ENCODE measurements at regions not wholly inside any gene's neighbourhood (a gene's known extent, or its start where the extent isn't known, plus 50 kb on each side); places are given as distances from the start of the nearest gene placed in this dataset.

GRCh38 chr10:131519723-131520605, 208.4 kb upstream of the TCERG1L start:
- no peak for DNase-seq (ENCODE audit: low read depth in 4 of 4, low spot score in 3 of 4)

- no peak for DNase-seq (ENCODE audit: low read depth in 4 of 4, low spot score in 3 of 4)
Observed at GRCh38 chr10:131531265-131532190, 220.0 kb upstream of the TCERG1L start.

GRCh38 chr10:131532291-131532690, 220.8 kb upstream of the TCERG1L start:
- no peak for DNase-seq (ENCODE audit: low read depth in 4 of 4, low spot score in 3 of 4)

- DNase-seq (ENCODE audit: low read depth in 4 of 4, low spot score in 3 of 4), result no peak
Observed at GRCh38 chr10:131532745-131533341, 221.3 kb upstream of the TCERG1L start.

GRCh38 chr10:131533846-131534526, 222.5 kb upstream of the TCERG1L start:
- no peak for DNase-seq (ENCODE audit: low read depth in 4 of 4, low spot score in 3 of 4)

- DNase-seq (ENCODE audit: low read depth in 4 of 4, low spot score in 3 of 4), result no peak
Observed at GRCh38 chr10:131534836-131535235, 223.3 kb upstream of the TCERG1L start.

GRCh38 chr10:131536676-131537075, 225.2 kb upstream of the TCERG1L start:
- no peak for DNase-seq (ENCODE audit: low read depth in 4 of 4, low spot score in 3 of 4)

GRCh38 chr10:131537281-131537680, 225.8 kb upstream of the TCERG1L start:
- DNase-seq (ENCODE audit: low read depth in 4 of 4, low spot score in 3 of 4), result no peak

- DNase-seq (ENCODE audit: low read depth in 4 of 4, low spot score in 3 of 4), result no peak
Observed at GRCh38 chr10:131544495-131544894, 233.0 kb upstream of the TCERG1L start.

- DNase-seq (ENCODE audit: low read depth in 4 of 4, low spot score in 3 of 4), result no peak
Observed at GRCh38 chr10:131546086-131546810, 234.7 kb upstream of the TCERG1L start.

- DNase-seq (ENCODE audit: low read depth in 4 of 4, low spot score in 3 of 4), result no peak
Observed at GRCh38 chr10:131547129-131547799, 235.7 kb upstream of the TCERG1L start.

- no peak for DNase-seq (ENCODE audit: low read depth in 4 of 4, low spot score in 3 of 4)
Observed at GRCh38 chr10:131548176-131548575, 236.7 kb upstream of the TCERG1L start.

GRCh38 chr10:131549116-131549515, 237.6 kb upstream of the TCERG1L start:
- no peak for DNase-seq (ENCODE audit: low read depth in 4 of 4, low spot score in 3 of 4)

- no peak for DNase-seq (ENCODE audit: low read depth in 4 of 4, low spot score in 3 of 4)
Observed at GRCh38 chr10:131553121-131553520, 241.6 kb upstream of the TCERG1L start.

GRCh38 chr10:131553581-131553980, 242.1 kb upstream of the TCERG1L start:
- no peak for DNase-seq (ENCODE audit: low read depth in 4 of 4, low spot score in 3 of 4)

GRCh38 chr10:131554821-131555220, 243.3 kb upstream of the TCERG1L start:
- DNase-seq (ENCODE audit: low read depth in 4 of 4, low spot score in 3 of 4), result no peak

GRCh38 chr10:131555406-131555805, 243.9 kb upstream of the TCERG1L start:
- no peak for DNase-seq (ENCODE audit: low read depth in 4 of 4, low spot score in 3 of 4)

- DNase-seq (ENCODE audit: low read depth in 4 of 4, low spot score in 3 of 4), result no peak
Observed at GRCh38 chr10:131556061-131556896, 244.8 kb upstream of the TCERG1L start.
